Fibroblast of villous mesenchyme (primary cell): ENCODE measurements at regions not wholly inside any gene's neighbourhood (a gene's known extent, or its start where the extent isn't known, plus 50 kb on each side); places are given as distances from the start of the nearest gene placed in this dataset.

ENCODE experiments used
- DNase-seq: peaks from one replicate; pipeline ENCODE4 v3.0.0-alpha.2; 2010; ENCODE audit warnings: low read depth
- H3K4me3 ChIP-seq: 2 replicates; pipeline ENCODE4 v1.5.1; 2011; ENCODE audit warnings: low read depth, mild to moderate bottlenecking, low read length
- TF ChIP-seq, protein P1 (sequence below): IDR thresholded peaks from 2 replicates; pipeline ENCODE4 v1.5.1; 2012; ENCODE audit warnings: low read depth, mild to moderate bottlenecking, low read length; ENCODE audit not compliant: insufficient read depth

DNA sequence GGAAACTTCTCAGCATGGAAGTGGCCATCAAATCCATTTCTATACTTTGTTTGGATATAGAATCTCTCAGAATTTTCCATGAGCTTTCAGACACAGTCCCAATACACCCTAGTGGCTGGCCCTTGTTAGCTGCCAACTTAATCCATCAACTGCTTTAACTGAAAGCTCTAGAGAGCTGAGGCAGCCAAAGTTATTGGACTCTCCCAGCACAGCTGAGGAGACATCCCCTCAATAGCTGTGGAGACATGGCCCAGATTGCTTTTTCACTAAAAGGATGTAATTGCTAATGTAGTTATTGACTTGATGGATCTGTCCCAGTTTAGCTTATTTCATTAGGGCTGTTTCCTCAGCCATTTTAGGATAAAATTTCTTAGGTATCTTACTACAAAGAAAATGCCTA, 94.8 kb upstream of the PRMT6 start:
- no peak for DNase-seq
- H3K4me3 ChIP-seq, result no peak overlapping the region
- TF ChIP-seq, protein P1, sequence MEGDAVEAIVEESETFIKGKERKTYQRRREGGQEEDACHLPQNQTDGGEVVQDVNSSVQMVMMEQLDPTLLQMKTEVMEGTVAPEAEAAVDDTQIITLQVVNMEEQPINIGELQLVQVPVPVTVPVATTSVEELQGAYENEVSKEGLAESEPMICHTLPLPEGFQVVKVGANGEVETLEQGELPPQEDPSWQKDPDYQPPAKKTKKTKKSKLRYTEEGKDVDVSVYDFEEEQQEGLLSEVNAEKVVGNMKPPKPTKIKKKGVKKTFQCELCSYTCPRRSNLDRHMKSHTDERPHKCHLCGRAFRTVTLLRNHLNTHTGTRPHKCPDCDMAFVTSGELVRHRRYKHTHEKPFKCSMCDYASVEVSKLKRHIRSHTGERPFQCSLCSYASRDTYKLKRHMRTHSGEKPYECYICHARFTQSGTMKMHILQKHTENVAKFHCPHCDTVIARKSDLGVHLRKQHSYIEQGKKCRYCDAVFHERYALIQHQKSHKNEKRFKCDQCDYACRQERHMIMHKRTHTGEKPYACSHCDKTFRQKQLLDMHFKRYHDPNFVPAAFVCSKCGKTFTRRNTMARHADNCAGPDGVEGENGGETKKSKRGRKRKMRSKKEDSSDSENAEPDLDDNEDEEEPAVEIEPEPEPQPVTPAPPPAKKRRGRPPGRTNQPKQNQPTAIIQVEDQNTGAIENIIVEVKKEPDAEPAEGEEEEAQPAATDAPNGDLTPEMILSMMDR, result no peak

DNA sequence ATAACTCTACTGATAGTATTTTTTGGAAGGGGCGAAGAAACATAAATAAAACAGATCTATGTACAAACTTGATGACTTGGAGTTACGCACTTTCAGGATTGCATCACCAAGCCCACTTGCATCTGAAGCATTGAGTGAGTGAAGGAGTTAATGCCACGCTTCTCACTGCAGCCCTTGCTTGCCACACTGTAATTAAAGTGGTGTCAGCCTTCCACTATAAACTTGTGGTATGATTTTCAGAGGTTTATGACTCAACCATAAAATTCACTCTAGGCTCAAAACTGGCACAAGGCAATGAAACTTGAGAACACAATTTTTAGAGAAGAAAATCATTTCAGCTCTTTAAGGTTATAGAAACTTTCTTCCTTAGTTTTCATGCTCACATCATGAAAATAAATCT, 93.9 kb upstream of the PRMT6 start:
- H3K4me3 ChIP-seq, result no peak overlapping the region
- no peak for DNase-seq

DNA sequence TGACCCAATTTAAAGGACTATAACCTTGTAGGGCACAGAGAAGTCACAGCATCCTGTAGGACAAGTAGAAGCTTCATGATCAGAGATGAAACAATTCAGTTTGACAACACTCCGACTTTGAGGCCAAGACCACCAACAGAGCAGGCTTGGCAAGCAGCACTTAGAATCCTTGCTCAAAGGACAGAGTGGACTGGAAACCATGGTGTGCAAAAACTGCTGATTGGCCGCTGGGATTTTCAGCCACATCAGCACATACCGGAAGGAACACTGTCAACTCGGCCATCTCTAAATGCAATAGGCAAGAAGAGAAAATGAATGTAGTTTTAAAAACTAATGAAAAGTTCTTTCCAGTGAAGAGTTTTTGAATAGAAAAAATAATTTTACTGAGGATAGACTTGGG, 92.0 kb upstream of the PRMT6 start:
- TF ChIP-seq, protein P1, result no peak
- H3K4me3 ChIP-seq, result no peak overlapping the region
- DNase-seq, result no peak

More for the DNA sequence above, 93.9 kb upstream of the PRMT6 start:
- TF ChIP-seq, protein P1, result no peak

DNA sequence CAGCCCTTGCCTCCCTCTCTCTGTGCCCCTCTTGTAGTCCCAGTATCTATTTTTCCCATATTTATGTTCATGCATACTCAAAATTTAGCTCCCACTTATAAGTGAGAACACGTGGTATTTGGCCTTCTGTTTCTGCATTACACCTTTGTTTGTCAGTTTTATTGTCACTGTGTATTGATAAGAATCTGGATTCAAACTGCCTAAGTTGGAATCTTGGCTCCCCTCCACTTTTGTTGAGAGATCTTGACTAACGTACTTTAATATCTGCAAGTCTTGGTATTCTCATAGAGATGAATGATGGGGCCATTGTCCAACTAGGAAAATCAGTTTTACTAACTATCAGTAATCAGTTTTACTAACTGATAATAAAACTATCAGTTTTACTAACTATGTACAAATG, 87.8 kb upstream of the PRMT6 start:
- DNase-seq, result no peak
- TF ChIP-seq, protein P1, result no peak
- no peak overlapping the region for H3K4me3 ChIP-seq

DNA sequence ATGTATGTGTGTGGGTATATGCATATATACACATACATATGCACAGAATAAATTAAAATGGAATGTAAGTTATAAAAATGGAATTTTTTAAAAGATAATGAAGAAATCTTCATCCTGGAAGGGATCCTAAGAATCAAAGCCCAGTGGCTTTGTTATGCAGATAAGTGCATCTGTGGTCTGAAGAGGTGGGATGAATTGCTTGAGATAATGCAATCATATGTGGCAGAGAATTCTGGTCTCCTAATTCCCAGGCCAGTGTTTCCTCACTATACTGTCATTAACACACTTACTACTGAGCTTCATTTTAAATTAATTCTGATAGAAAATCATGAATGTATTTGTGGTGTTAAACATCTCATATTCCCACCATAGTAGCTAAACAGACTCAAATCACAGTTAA, 86.7 kb upstream of the PRMT6 start:
- TF ChIP-seq, protein P1, result no peak
- no peak overlapping the region for H3K4me3 ChIP-seq
- DNase-seq, result no peak

DNA sequence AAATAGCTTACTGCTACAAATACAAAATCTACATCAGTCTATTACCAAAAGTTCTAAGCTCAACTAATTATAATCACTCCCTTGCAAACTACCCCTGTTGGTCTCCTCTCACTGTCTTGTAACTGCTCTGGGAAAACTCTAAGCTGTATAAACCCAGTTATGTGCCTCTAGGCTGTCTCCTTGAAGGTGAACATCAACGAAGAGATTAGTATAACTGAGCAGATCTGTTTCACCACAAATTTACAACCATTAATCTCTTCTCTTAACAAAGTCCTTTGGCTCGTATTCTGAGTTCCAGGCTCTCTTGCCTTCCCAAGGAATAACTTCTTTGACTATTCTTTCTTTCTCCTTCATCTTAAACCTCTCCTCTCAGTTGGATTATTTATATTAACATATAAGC, 84.4 kb upstream of the PRMT6 start:
- no peak overlapping the region for H3K4me3 ChIP-seq
- peak; percentile 1 for DNase-seq
- TF ChIP-seq, protein P1, result no peak

DNA sequence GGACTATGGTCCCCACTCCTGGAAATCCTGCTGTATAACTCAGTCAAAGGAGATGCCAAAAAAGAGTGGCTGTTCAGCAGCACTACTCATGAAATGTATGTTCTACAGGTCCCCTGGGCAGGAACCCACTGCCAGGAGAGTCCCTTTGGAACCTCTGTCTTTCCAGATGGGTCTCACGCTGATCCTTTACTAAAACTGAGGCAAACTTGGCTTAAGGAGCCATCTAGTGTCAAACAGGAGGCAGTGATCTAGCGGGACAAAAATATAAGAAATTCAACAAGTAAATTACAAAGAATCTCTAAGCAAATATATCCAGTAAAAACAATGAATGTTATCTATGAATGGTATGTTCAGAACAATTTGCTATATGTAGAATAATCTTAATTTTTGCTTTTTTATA, 80.5 kb upstream of the PRMT6 start:
- TF ChIP-seq, protein P1, result no peak

More for the DNA sequence above, 80.5 kb upstream of the PRMT6 start:
- H3K4me3 ChIP-seq, result no peak overlapping the region
- DNase-seq, result no peak
